DMS114 treated with DMSO at 0.1 percent for 48 hours (cell line): ENCODE measurements at regions not wholly inside any gene's neighbourhood (a gene's known extent, or its start where the extent isn't known, plus 50 kb on each side); places are given as distances from the start of the nearest gene placed in this dataset.
"Not testable (repeated sequence)": the region's sequence is repeated elsewhere in the genome, so short reads cannot be mapped to it uniquely, and the experiment has no call there.

Experiments used
- DNase-seq: peaks from one replicate; lab custom pipeline; 2025; ENCODE audit not compliant: unreplicated experiment; lab: John Stamatoyannopoulos, UW

DNA sequence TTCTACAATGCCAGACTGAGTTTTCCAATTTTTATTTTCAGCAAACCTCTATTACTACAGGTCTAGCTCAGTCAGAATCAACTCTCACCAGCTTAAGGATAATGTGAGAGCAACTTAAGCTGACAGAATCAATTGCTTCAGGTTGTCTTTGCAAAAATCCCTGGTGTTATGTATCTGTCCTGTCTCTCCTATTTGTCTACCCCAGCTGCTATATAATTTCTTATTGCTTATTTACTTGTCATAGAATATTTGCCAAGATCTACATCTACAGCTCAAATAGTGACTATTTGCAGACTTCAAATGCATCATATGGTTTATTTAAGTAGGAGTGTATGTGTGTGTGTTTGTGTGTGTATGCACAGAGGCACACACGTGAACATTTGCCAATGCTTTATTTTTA lies 54.1 kb downstream of the FOXG1 start:
- DNase-seq = no peak

DNA sequence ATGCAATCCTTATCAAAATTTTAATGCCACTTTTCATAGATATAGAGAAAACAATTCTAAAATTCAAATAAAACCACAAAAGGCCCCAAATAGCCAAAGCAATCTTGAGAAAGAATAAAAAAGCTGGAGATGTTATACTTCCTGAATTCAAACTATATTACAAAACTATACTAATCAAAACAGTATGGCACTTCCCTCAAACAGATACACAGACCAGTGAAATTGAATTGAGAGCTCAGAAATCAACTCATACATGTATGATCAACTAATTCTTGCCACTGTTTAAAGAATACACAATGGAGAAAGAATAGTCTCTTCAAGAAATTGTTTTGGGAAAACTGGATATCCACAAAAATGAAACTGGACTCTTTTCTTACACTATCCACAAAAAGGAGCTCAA lies 55.4 kb downstream of the FOXG1 start:
- no peak for DNase-seq

DNA sequence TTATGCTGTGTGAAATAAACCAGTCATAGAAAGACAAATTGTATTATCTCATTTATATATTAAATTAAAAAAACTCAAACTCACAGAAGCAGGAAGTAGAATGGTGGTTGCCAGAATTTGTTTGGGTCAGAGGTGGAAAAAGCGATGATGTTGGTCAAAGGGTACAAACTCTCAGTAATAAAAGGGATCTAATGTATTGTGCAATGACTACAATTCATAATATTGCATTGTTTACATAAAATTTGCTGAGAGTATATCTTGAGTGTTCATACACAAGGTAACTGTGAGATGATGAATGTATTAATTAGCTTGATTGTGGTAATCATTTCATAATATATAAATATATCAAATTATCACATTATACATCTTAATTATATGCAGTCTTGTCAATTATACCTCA lies 56.7 kb downstream of the FOXG1 start:
- no peak for DNase-seq

DNA sequence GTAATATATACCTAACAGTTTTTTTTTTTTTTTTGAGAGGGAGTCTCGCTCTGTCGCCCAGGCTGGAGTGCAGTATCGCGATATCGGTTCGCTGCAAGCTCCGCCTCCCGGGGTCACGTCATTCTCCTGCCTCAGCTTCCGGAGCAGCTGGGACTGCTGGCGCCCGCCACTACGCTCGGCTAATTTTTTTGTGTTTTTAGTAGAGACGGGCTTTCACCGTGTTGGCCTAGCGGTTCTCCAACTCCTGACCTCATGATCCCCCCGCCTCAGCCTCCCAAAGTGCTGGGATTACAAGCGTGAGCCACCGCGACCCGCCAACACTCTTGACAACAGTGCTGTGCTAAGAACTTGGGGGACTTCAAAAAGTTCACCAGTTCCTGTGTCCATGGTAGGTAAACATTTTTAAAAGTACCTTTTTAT lies 63.5 kb downstream of the FOXG1 start:
- no peak for DNase-seq

DNA sequence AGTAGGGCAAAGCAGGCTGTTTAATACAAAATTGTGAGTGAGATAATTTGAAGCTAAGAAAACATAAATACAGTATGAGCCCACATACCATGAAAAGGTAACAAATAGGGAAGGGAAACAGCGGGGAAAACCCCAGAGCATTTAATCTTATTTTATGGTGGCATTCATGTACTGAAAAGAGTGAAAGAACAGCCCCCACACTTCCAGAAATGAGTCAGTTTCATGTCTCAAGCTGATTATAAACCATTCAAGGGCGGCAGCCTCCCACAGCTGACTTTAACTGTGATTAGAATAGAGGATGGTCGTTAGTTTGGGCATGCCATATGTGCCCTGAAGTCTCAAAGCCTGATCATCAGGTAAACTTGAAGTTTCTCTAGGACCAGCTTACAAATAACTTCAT lies 64.5 kb downstream of the FOXG1 start:
- DNase-seq = no peak

DNA sequence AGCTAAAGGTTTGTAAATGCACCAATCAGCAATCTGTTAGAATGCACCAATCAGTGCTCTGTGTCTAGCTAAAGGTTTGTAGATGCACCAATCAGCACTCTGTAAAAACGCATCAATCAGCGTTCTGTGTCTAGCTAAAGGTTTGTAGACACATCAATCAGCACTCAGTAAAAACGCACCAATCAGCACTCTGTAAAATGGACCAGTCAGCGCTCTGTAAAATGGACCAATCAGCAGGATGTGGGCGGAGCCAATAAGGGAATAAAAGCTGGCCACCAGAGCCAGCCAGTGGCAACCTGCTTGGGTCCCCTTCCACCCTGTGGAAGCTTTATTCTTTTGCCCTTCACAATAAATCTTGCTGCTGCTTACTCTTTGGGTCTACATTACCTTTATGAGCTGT lies 76.0 kb downstream of the FOXG1 start:
- DNase-seq = not testable (repeated sequence)

DNA sequence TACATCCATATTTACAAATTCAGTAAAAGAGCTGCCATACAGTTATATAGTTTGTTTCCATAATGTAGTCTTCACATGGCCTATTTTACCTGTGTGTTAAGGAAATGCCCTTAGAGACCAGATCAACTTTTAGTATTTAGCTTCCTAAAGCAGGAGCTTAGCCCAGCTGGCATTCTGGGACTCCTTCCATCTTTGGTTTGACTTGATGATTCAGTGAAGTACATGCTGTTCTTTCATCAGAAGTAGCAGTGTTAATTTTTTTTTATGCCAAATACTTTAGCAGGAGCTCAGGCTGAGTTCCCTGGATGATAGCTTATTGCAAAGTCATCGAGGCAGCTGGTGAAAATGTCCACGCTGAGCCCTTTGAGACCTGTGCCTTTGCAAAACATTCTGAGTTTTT lies 101.0 kb downstream of the FOXG1 start:
- DNase-seq = no peak

DNA sequence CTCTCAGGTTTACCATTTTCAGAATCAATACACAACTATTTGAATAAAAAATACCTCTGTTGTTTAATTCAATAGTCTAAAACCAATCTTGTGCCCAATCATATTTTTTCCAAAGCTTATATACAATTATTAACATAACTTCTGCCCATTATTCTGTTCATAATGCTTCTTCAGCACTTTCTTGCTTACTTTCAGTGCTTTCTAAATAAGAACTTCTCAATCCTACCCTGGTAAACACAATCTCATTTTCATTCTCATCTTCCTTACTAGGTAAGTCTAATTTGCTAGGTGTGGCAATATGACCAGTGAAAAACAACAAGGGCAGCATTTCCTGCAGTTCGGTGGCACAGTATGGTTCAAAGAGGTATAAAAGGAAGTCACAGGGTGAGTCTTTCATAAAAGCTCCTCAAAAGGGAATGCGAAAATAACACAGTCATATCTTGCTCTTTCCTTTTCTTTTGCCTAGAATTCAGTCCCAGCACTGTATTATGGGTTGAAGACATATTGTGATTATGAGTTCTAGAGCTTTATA lies 103.5 kb downstream of the FOXG1 start:
- no peak for DNase-seq

DNA sequence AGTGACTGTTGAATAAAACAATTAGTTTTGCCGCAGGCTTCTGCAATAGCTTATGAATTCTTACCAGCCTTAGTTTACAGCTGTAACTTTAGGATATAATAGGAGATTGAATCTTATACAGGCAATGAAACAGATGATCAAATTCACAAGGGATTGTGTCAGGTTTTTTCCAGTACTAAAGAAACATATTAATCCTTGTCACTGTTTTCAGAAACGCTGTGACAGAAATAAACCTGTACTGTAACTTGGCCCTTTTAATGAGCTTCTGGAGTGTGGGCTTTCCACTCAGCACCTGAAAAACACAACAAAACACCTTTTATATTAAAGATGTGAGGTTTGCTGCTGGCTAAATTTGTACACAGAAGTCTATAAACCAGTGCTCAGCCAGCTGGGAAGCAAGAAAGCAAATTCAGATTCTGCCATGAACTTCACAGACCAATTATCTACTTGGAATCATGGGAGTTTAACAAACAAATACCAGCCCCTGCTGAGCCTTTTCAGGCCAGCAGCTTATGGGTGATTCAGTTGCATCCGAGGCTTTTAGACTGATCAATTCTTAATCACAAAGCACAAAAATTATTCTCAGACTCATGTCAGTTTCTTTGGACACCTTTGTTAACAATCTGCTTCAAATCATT lies 109.5 kb downstream of the FOXG1 start:
- no peak for DNase-seq

DNA sequence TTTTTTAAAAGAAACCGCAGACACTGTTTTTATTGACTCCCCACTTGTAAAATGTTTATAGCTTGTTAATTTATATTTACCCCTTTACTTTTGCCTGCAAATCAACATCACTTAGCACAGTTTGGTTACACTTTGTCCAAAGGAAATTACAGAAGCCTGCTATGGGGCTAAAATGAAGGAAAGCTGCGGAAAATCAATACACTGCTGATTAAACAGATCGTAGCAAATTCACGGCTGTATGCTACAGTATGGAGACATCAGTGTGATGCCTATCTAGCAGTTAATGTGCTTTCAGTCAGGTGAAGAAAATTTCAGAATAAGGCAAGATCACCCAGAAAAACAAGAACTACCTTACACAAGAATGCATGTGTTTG lies 110.0 kb downstream of the FOXG1 start:
- no peak for DNase-seq

DNA sequence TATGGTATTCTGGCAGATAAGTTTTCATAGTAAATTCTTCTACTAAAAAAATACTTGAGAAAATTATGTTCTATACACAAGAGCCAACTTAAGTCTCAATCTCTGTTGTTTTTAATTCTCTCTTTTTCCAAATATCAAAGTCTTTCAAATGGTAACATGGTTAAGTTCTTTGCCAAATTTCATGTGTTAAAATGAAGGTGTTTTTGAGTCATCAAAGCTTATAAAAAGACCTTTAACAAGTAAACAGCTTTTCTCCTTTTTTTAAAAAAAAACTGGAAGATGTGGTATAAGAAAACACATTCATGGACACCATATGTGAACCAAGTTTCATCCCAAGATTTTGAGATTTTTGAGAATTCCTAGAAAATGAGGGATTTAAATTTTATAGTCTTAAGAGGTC lies 111.3 kb downstream of the FOXG1 start:
- DNase-seq = no peak

DNA sequence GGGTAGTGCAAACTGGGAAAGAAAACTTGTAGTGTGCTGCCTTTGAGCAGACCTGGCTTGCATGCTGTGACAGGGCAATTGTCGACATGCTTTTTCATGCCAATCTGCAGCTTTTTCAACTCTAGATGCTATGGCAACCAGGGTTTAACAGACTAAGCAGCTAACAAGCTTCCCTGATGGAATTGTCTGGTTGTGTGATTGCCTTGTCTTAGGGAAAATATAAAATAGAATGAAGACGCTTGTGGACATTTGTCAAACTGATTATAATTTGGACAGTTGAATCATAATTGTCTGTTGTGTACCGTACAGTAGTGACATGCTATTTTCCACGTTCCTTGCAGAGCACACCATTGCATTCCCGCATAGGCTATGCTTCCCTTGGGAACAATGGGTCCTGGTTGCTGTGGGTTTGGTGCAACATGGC lies 113.0 kb downstream of the FOXG1 start:
- DNase-seq = no peak

DNA sequence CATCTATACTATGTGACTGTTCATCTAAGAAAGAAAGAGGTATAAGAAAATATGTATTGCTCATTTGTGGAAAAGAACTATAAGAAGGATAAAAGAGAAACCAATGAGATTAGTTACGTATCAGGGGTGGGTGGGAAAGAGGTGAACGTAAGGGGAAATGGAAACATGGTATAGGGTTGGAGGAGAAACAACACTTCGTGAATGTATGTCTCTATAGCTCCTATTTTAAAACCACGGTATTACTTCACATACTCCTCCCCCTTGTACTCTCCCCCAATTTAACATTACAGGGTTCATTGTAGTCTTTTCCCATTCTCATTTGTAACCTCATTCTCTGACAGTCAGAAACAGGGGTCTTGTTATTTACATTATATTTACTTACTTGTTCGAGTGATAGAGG lies 120.4 kb downstream of the FOXG1 start:
- DNase-seq = no peak

DNA sequence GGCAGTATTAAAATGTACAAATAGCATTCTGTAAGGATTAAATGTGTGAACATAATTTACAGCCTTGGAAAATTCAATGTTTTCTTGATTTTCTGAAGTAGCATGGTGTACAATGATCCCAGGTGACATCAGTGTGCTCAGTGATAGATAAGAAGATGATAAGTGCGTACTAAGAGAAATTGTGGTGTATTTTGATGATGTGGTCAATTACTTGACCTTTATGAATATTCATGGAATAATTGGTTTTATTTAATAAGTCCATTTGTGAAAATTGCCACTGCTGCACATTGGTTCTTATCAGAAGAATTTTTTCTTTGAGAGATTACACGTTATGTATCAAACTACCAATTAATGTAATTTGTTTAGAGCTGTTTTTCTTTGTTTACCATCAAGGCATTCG lies 128.8 kb downstream of the FOXG1 start:
- no peak for DNase-seq

DNA sequence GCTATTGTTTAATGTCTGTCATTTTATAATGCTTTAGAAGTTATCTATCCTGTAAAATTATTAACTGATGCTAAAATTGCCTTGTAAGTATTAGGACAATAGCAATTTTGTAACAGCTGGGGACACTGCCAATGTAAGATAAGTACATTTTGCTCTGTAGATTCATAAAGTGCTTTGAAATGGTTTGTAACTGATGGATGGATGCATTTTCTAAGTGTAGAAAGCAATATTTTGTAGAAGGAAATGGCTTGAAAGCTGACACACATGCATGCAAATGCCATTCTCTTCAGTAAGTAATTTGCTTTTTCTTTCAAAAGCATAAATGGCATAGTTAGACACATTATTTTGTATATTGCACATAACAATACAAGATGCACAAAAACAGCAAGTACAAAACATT lies 129.8 kb downstream of the FOXG1 start:
- no peak for DNase-seq

DNA sequence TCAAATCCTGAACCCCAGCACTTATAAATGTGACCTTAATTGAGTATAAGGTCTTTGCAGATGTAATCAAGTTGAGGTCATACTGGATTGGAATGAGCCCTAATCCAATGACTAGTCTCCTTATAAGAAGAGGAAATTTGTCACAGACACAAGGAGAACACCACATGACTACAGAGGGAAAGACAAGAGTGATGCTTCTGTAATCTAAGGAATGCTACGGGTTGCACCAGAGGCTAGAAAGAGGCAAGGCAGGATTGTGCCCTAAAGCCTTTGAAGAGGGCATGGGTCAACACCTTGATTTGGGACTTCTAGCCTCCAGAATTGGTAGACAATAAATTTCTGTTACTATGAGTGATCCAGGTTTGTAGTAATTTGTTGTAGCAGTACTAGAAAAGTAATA lies 135.0 kb downstream of the FOXG1 start:
- no peak for DNase-seq

DNA sequence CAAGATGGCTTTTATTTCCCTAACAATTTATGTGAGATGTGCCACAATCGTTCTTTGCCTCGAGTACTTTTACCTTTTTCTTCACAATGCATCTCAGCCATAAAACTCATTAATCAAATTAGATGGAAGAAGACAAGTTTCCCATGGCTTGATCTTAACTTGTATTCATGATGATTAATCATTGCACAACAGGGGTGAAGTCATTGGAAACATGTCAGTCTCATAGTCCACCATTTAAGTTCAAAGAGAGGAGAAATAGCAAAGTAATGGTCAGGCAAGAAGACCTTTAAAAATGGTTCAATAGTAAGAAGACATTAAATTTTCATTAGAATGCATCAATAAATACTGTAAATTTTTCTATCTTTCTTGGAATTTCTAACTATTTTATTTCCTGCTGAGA lies 136.3 kb downstream of the FOXG1 start:
- no peak for DNase-seq

DNA sequence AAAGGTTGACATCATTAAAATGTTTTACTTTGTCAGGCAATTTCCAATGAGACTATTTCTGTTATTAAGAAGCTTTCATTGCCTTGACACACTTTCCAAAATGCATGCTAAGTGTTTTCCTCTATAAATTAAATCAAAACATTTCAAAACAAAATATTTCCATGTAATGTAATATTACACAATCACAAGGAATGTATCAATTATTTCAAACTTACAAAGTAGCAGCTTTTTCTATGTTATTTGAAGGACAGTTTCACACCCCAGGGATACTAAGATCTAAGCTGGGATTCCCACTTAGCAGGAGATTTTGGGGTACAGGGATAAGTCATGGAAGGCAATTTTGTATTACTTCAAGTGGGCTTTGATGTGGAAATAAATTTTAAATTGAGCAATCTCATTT lies 144.9 kb downstream of the FOXG1 start:
- DNase-seq = no peak

DNA sequence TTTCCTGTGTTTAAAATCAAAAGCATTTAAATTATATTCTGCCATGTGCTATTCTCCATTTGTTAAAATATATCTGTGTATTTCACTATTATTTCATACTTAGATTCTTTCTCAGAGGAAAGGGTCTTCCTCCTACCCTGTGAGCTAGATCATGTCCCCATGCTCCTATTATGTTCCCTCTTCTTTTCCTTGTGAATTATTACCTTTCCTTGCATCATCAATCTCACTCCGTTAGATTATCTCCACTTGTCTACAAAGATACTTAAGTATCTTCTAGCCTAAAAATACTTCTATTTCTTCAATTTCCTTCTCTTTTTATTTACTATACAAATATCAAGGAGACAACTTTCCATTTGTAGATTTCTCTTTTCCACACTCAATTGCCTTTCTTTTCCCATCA lies 146.5 kb downstream of the FOXG1 start:
- DNase-seq = no peak

DNA sequence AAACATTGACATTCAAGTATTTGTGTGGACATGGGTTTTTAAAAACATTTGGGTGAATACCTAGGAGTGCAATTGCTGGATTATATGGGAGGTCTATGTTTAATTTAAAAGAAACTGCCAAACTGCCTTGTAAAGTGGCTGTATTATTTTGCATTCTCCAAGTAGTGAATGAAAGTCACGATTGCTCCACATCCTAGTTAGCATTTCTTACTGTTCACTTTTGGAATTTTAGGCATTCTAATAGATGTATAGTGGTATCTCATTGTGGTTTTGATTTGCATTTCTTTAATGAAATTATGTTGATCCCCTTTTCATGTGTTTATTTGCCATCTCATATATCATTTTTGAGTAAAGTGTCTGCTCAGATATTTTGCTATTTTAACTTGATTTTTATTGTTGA lies 159.5 kb downstream of the FOXG1 start:
- DNase-seq = no peak

DNA sequence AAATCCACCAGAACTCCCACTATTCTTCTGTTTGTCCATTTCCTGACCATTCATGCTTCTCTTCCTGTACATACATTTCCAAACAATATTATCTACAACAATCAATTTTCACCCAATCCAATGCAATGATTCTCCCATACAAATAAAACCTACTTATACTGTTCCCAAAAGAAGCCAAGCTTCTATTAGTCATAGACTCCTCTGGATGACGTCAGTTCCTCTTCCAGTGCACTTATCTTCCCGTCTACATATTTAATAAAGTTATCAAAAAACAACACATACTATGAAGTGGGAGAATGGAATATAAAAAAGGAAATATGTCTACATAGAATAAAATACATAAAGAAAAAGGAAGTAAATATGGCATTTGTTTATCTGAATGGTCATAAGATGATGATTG lies 165.4 kb downstream of the FOXG1 start:
- DNase-seq = no peak

DNA sequence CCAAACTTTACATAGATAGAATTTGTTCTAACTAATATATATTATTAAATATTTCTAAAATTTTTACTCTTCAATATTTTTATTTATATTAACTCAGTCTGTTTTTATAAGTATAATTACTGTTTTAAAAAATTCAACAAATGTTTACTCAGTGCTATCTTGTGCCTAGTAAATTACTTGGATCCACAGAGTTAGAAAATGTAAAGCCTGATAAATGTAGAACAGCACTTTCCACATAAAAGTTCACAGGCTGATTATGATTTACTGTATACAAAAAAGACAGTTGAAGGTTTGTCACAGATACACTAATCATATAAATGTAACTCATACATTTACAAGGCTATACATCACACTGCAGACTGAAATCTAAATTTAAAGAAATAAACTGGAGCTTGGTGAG lies 170.0 kb downstream of the FOXG1 start:
- DNase-seq = no peak

DNA sequence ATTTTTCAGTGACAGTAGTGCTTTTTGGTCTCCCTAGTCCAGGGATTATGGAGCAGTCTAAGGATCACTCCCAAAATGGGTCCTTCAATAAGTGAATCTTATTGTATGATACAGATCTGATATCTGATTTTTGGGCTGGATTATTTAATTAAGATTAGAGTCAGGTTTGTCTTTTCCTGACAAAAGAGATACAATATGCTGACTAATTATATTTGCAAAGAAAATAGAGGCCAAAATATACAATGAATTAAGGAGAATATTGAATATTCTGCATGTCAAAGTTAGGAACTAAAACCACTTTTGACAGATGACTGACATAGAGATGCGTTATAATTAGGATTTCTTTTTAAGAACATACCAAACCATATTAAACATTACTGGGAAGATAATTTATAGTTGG lies 175.2 kb downstream of the FOXG1 start:
- DNase-seq = no peak

DNA sequence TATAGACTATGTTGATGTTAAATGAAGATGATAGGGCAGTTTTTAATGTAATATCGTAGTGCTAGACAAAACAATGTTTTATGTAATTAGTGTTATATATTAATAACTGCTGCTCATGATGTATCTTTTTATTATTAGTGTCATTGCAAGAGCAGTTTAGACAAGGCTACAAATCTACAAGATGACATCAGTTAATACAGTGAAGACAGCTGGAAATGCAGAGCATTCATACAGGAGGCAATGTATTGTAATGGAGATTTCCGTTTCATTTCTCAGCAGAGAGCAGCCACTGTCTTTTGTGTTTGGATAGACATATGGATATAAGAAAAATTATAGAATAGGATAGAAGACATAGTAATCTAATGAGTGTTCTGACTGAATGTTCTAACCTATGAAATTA lies 178.0 kb downstream of the FOXG1 start:
- DNase-seq = no peak
